SIG-M5 treated with dmso at 0.1 percent for 504 hours (cell line): ENCODE measurements at regions not wholly inside any gene's neighbourhood (a gene's known extent, or its start where the extent isn't known, plus 50 kb on each side); places are given as distances from the start of the nearest gene placed in this dataset.
"Not testable (repeated sequence)": the region's sequence is repeated elsewhere in the genome, so short reads cannot be mapped to it uniquely, and the experiment has no call there.

Source experiments
- DNase-seq: peaks from one replicate; lab custom pipeline; 2025; ENCODE audit not compliant: unreplicated experiment; lab: John Stamatoyannopoulos, UW

DNA sequence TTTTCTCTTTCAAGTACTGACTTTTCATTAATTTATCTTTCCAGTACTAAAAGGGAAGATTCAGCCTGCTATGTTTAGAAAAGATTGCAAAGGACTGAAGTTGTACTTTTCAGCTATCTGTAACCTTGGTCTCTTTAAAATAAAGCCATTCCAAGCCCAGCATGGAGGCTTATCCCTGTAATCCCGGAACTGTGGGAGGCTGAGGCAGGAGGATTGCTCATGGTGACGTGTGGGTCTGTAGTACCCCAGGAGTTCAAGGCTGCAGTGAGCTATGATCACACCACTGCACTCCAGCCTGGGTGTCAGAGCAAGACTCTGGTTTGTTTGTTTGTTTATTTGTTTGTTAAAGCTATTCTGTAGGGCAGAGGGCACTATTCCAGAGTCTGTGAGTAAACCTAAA is 50.6 kb upstream of the TMEM170B start:
- DNase-seq, result no peak

GRCh38 chr6:11486486-11486885 is 51.1 kb upstream of the TMEM170B start:
- no peak for DNase-seq

- no peak for DNase-seq
Measured at GRCh38 chr6:11486051-11486450, 51.5 kb upstream of the TMEM170B start.

DNA sequence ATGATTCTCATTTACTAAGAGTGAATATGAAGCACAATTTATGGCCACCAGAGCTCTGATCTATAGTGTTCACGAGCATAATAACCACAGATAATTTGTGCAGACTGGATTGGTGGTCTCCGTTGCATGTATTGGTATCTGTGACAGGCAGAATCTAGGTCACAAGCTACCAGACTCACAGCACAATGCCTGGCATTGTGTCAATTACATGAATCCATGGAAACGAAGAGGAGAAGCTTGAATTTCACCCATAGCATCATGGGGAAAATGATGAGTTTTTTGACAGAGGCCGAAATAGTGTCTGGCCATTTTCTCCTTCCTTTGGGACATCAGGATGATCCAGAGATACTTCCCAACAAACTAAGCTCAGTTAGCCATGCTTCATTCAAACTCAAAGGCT is 52.3 kb upstream of the TMEM170B start:
- no peak for DNase-seq

DNA sequence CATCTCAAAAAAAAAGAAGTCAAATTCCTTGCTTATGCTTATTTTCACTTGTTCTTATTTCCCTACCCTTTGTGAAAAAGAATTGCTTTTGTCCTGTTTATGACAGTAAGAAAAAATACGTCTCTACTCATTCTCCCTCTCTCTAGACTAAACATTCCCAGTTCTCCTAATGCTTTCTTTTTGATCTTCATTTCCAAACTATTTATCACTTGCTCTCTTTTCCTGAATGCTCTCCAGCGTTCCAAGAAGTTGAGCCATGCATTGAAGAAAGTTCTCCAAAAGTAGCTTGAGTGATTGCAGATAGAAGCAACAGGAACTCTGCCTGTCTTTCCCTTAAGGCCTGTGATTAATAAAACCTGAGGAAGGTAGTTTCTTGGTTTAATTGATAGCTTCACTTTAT is 53.1 kb upstream of the TMEM170B start:
- no peak for DNase-seq

- no peak for DNase-seq
Measured at GRCh38 chr6:11482616-11483015, 54.9 kb upstream of the TMEM170B start.

DNA sequence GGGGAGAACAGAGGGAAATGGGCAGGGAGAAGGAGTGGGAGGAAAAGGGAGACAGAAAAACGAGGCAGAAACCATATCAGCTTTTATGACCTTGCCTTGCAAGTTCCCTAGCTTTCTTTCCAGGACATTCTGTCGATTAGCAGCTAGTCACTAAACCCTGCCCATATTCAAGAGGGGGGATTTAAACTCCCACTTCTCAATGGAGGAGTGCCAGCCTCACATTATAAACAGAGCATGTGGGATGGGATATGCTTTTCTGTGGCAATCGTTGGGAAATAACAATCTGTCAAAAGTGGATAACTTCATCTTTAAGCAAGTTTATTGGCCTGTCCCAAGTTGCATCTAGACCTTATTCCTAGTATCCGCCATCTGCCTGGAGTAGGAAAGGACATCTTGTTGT is 57.0 kb upstream of the TMEM170B start:
- no peak for DNase-seq

- DNase-seq, result no peak
Measured at GRCh38 chr6:11479296-11479695, 58.3 kb upstream of the TMEM170B start.

DNA sequence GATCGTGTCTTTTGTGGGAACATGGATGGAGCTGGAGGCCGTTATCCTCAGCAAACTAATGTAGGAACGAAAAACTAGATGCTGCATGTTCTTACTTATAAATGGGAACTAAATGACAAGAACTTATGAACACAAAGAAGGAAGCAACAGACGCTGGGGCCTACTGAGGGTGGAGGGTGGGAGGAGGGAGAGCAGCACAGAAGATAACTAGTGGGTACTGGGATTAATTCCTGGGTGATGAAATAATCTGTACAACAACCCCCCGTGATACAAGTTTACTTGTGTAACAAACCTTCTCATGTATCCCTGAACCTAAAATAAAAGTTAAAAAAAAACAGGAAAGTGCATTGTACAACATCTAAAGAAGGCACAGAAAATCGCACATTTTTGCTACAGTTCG is 59.0 kb upstream of the TMEM170B start:
- no peak for DNase-seq

- no peak for DNase-seq
Measured at GRCh38 chr6:11475016-11475415, 62.5 kb upstream of the TMEM170B start.

- no peak for DNase-seq
Measured at GRCh38 chr6:11473008-11473740, 64.4 kb upstream of the TMEM170B start.

DNA sequence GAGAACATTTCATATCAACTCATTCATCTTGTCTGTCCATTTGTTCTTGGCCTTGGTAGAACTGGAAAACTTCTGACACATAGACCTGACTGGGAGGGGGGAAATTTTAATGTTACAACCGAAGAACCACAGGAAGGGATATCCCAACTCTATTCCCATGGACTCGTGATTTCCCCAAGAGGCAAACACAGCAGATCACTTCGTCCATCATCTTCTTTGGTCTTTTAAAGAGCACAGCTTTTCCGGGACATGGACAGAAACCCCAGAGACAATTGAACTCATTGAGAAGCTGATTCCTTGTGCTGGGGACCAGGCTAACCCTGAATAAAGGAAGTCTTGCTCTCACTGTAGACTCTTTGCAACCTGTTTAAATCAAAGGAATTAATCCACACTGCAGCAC is 66.3 kb upstream of the TMEM170B start:
- no peak for DNase-seq

- DNase-seq, result no peak
Measured at GRCh38 chr6:11469684-11470083, 67.9 kb upstream of the TMEM170B start.

DNA sequence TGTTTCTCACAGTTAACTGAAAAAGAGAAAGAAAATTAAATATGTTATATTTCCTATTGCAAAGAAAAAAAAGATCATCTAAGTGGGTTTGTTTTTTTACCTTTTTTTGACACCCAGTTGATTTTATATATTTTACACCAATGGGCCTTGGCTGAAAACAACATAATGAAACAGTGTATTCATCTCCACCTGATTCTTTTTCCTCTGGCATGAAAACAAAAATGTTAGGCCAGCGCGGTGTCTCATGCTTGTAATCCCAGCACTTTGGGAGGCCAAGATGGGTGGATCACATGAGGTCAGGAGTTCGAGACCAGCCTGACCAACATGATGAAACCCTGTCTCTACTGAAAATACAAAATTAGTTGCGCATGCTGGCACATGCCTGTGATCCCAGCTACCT is 69.3 kb upstream of the TMEM170B start:
- DNase-seq, result not testable (repeated sequence)

DNA sequence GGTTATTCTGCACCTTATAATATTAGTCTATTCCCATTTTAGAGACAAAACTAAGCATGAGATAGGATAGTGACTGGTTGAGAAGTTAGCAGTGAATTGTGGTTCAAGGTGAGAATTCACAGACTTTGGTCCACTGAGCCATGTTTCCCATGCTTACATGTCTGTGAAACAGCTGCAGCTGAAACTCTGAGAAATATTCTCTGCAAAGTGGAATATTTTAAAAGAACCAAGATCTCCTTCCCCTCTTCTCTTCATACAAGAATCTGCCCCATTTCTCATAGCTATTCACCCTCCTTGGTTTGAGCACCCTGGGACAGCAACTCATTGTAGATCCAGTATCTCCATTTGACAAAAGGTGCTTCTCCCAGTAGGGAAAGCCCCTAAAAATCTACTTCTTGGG is 70.2 kb upstream of the TMEM170B start:
- DNase-seq, result no peak

DNA sequence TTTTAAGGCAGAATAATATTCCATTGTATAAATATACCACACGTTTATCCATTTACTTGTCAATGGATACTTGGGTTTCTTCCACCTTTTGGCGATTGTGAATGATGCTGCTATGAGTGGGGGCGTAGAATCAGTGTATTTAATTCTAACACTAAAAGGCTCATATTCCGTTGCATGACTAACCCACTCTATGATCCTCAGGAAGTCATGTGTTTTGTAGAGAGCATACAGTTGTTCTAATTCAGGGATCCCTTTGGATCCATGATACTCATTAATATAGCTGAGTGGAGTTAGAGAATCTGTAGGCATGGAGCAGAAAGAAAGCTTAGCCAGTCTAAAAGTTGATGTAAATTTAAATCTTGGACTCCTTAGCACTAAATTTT is 74.2 kb upstream of the TMEM170B start:
- no peak for DNase-seq

GRCh38 chr6:11462742-11463397 is 74.7 kb upstream of the TMEM170B start:
- DNase-seq, result peak; percentile 87

DNA sequence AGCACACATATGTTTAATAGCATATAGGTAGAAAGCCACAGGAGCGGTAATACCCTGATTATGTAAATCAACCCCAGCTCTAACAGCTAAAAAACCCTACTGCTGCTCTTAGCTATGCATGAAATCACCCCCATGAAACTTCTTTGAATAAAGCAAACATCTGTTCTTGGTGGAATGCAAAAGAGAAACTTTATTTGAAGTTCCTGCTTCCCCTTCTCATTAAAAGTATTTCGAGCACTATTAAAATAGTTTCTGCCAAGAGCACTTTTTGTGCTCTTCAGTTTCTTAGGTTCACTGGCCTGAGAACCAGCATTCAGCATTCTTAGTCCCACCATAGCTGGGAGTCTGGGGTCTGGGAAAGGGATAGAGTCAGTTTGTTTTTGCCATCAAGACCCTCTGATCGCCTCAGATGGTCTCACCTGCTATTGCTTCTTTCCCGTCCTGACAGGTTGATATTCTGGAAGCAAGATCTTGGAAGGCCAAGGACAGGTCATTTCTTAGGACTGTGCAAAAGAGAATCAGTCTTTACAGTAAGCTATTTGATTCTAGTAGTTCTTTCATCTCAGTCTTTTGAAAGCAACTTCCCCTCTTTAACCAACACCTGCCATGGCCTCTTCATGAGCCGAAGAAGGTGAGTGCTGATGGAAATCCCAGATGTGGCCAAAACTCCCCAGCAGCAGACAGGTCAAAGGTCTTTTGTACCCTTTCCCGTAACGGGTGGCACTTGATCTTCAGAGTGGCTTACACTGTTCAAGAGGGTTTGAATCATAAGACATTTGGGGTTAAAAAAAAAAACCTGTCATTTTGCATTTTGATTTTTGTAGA is 76.5 kb upstream of the TMEM170B start:
- DNase-seq, result no peak

DNA sequence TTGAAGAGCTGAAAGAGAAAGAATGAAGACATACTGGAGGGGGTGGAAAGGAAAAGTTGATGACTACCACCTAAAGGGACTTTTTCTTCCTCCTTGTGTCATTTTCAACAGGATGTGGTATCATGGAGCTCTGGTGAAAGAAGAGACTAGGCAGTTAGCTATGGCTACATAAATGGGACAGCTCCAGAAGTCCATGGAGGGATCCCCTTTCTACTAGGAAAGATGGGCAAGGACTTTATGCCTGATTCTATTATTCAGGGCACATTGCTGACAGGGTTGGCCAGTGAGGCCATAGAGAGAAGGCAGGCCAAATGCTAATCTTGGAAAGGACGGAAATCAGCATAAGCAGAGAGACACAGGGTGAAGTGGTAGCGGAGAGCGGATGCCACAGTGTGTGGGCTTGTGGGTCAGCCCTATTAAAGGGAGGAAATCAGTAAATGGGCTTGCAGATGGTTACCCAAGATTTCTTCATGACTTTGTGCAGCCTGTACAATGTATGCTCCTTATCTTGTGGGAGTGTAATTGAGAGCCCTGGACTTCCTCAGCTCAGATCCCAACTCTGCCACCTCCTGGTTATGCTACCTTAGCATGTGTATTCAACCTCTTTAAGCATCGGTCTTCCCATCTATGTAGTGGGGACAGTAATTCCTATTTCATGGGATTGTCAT is 77.4 kb upstream of the TMEM170B start:
- DNase-seq, result peak; percentile 62

- no peak for DNase-seq
Measured at GRCh38 chr6:11459079-11459610, 78.4 kb upstream of the TMEM170B start.

DNA sequence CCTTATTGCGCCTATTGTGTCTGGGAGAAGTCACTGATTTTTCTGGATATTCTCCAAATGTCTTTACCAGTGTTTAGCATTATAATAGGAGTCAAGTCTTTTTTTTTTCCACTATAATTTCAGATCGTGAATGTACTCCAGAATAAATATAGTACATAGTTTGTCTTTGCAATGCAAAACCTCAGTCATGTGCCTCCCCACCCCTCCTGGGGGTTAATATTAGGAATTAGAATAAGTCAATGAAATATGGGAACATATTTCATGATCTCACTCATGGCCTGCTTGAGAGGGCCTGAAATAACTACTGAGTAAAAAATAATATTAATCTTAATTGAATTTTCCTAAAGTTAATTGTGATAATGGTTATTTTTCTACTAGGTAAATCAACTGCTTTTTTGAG is 79.0 kb upstream of the TMEM170B start:
- no peak for DNase-seq
